Epithelial cell of esophagus (primary cell): ENCODE measurements at regions not wholly inside any gene's neighbourhood (a gene's known extent, or its start where the extent isn't known, plus 50 kb on each side); places are given as distances from the start of the nearest gene placed in this dataset.
"Not testable (repeated sequence)": the region's sequence is repeated elsewhere in the genome, so short reads cannot be mapped to it uniquely, and the experiment has no call there.

ENCODE experiments used
- DNase-seq: peaks from one replicate; pipeline ENCODE4 v3.0.0; 2010; ENCODE audit warnings: low read depth
- H3K4me3 ChIP-seq: 2 replicates; pipeline ENCODE4 v1.5.1; 2011; ENCODE audit warnings: mild to moderate bottlenecking, low read length, control low read depth
- CTCF ChIP-seq: IDR thresholded peaks from 2 replicates; pipeline ENCODE4 v1.5.1; 2011; ENCODE audit warnings: low read depth, mild to moderate bottlenecking, low read length, control low read depth, inconsistent platforms; ENCODE audit not compliant: insufficient read depth; ENCODE audit errors: missing control alignments

DNA sequence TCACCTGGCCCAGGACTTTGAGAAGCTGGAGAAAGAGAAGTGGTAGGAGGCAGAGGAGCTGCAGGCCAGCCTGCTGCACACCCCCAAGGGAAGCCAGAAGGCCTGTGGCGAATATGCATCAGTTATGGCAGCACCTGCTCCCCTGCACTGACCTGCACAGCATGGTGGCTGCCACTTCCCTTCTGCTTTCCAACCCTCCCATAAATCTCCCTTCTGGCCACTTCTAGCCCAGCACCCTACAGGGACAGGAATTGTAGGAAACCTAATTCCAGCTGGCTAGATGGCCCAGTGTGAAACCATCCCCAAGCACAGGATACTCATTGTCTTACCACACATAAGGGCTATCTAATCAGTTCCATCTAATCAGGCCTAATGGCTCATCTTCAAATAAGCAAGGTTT lies 136.3 kb downstream of the TBX3 start:
- no peak for DNase-seq
- no peak overlapping the region for H3K4me3 ChIP-seq
- TF ChIP-seq CTCF, result no peak

- DNase-seq, result no peak
- TF ChIP-seq CTCF, result no peak
- no peak overlapping the region for H3K4me3 ChIP-seq
Measured at GRCh38 chr12:114530417-114530816, 124.5 kb upstream of the TBX5 start.

GRCh38 chr12:114529966-114530365 lies 124.0 kb upstream of the TBX5 start:
- no peak for TF ChIP-seq CTCF

DNA sequence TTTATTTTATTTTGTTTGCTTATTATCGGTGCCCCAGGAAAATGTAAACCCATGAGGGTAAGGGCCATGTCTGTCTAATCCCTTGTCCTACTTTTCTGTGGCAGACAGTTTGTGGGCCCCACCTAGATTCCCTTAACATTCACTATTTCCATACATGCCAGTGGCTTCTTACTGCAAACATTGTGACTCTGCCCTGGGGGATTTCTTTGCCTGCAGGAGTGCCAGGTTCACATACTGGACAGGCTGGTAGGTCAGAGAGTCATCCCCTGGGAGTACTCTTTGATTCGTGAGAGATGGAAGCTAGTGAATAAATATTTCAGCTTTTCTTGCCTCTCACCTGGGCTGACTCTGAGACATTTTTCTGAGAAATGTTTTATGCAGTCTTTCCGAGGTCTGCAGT lies 122.8 kb upstream of the TBX5 start:
- no peak for DNase-seq
- TF ChIP-seq CTCF, result no peak
- H3K4me3 ChIP-seq, result no peak overlapping the region

More at GRCh38 chr12:114529966-114530365, 124.0 kb upstream of the TBX5 start:
- no peak overlapping the region for H3K4me3 ChIP-seq
- DNase-seq, result no peak

DNA sequence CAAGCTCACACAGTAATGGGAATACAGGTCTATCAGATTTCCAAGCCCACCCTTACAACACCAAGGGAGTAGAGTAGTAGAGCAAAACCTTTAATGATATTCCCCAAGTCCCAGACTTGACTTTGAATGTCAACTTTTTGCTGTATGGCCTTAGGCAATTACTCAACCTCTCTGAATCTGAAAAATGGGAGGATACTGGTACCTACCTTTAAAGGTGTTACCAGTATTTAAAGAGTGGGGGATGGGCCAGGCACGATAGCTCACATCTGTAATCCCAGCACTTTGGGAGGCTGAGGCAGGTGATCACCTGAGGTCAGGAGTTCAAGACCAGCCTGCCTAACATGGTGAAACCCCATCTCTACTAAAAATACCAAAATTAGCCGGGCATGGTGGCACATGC lies 115.2 kb upstream of the TBX5 start:
- not testable (repeated sequence) for H3K4me3 ChIP-seq, DNase-seq

- TF ChIP-seq CTCF, result no peak
- no peak overlapping the region for H3K4me3 ChIP-seq
- no peak for DNase-seq
Measured at GRCh38 chr12:114512351-114512750, 106.4 kb upstream of the TBX5 start.

GRCh38 chr12:114508529-114509129 lies 102.7 kb upstream of the TBX5 start:
- DNase-seq, result peak; percentile 71
- H3K4me3 ChIP-seq, result no peak overlapping the region
- TF ChIP-seq CTCF, result peak; percentile 67
